ENCODE measurements at regions not wholly inside any gene's neighbourhood (a gene's known extent, or its start where the extent isn't known, plus 50 kb on each side); places are given as distances from the start of the nearest gene placed in this dataset.

- H3K27me3 ChIP-seq: peaks cover 0 to 57% (median 0%) of the 10 kb centered on the region in 4 donors
- TF ChIP-seq POLR2A (IDR thresholded peaks at IDR 0.05; ENCODE audit: low read depth) (no peak), EP300 (IDR thresholded peaks at IDR 0.05) (no peak), CTCF (IDR thresholded peaks at IDR 0.05) (no peak)
- no peaks in the 10 kb centered on the region for H3K36me3 ChIP-seq
- no peak overlapping the region for H3K27ac ChIP-seq (replicated peaks in 1 of 4)
- DNase-seq (ENCODE audit: extremely low spot score): no peak
- no peaks in the 10 kb centered on the region for H3K4me1 ChIP-seq
- H3K9me3 ChIP-seq: no peaks in the 10 kb centered on the region
- intact Hi-C loops (cut with DNase I): no loop called here
- WGBS: 70% methylated on average over 4 of the region's 4 CpGs
- H3K4me3 ChIP-seq: no peak overlapping the region
Measured at GRCh38 chr2:175688243-175688642, 313.8 kb downstream of the LNPK start.

GRCh38 chr2:175687465-175687864, 314.6 kb downstream of the LNPK start:
- 76% methylated on average over 6 of the region's 6 CpGs for WGBS
- intact Hi-C loops (cut with DNase I): no loop called here
- no peak overlapping the region for H3K4me3 ChIP-seq
- H3K27ac ChIP-seq (replicated peaks in 1 of 4): no peak overlapping the region
- DNase-seq (ENCODE audit: extremely low spot score): no peak
- no peaks in the 10 kb centered on the region for H3K4me1 ChIP-seq
- H3K9me3 ChIP-seq: no peaks in the 10 kb centered on the region
- H3K36me3 ChIP-seq: no peaks in the 10 kb centered on the region
- peaks cover 0 to 65% (median 0%) of the 10 kb centered on the region in 4 donors for H3K27me3 ChIP-seq
- TF ChIP-seq POLR2A (IDR thresholded peaks at IDR 0.05; ENCODE audit: low read depth): no peak
- no peak for TF ChIP-seq EP300 (IDR thresholded peaks at IDR 0.05)
- TF ChIP-seq POLR2AphosphoS5 (IDR thresholded peaks at IDR 0.05): no peak
- no peak for TF ChIP-seq CTCF (IDR thresholded peaks at IDR 0.05)

GRCh38 chr2:175686002-175686401, 316.1 kb downstream of the LNPK start:
- DNase-seq (ENCODE audit: extremely low spot score): no peak
- TF ChIP-seq POLR2A (IDR thresholded peaks at IDR 0.05; ENCODE audit: low read depth): no peak
- no peak for TF ChIP-seq CTCF (IDR thresholded peaks at IDR 0.05)
- no peak for TF ChIP-seq POLR2AphosphoS5 (IDR thresholded peaks at IDR 0.05)
- TF ChIP-seq EP300 (IDR thresholded peaks at IDR 0.05): no peak
- peaks cover 0 to 72% (median 0%) of the 10 kb centered on the region in 4 donors for H3K27me3 ChIP-seq
- intact Hi-C loops (cut with DNase I): no loop called here
- no peaks in the 10 kb centered on the region for H3K9me3 ChIP-seq
- WGBS: 69% methylated on average over 7 of the region's 7 CpGs
- H3K27ac ChIP-seq (replicated peaks in 1 of 4): no peak overlapping the region
- H3K4me3 ChIP-seq: no peak overlapping the region
- H3K4me1 ChIP-seq: no peaks in the 10 kb centered on the region
- no peaks in the 10 kb centered on the region for H3K36me3 ChIP-seq

- Histone ChIP-seq H3K36me3 (no peaks in the 10 kb centered on the region), H3K4me1 (no peaks in the 10 kb centered on the region), H3K4me3 (no peak overlapping the region), H3K9me3 (no peaks in the 10 kb centered on the region), H3K27ac (replicated peaks in 1 of 4) (no peak overlapping the region), H3K27me3 (peaks cover 0 to 63% (median 0%) of the 10 kb centered on the region in 4 donors)
- 57% methylated on average over 4 of the region's 4 CpGs for WGBS
- intact Hi-C loops (cut with DNase I): no loop called here
- no peak for DNase-seq (ENCODE audit: extremely low spot score)
- no peak for TF ChIP-seq POLR2AphosphoS5 (IDR thresholded peaks at IDR 0.05)
Measured at GRCh38 chr2:175684466-175684865, 317.6 kb downstream of the LNPK start.

GRCh38 chr2:175679728-175680127, 322.3 kb downstream of the LNPK start:
- WGBS: 69% methylated on average over 2 of the region's 2 CpGs
- no peak for TF ChIP-seq CTCF (IDR thresholded peaks at IDR 0.05)
- no peak for TF ChIP-seq POLR2A (IDR thresholded peaks at IDR 0.05; ENCODE audit: low read depth)
- TF ChIP-seq EP300 (IDR thresholded peaks at IDR 0.05): no peak
- no peak for TF ChIP-seq POLR2AphosphoS5 (IDR thresholded peaks at IDR 0.05)
- intact Hi-C loops (cut with DNase I): no loop called here
- no peaks in the 10 kb centered on the region for H3K4me1 ChIP-seq
- no peak for DNase-seq (ENCODE audit: extremely low spot score)
- no peak overlapping the region for H3K4me3 ChIP-seq
- peaks cover 0 to 30% (median 0%) of the 10 kb centered on the region in 4 donors for H3K27me3 ChIP-seq
- H3K9me3 ChIP-seq: no peaks in the 10 kb centered on the region
- H3K27ac ChIP-seq (replicated peaks in 1 of 4): no peak overlapping the region
- no peaks in the 10 kb centered on the region for H3K36me3 ChIP-seq

All from esophagus muscularis mucosa (tissue), 4 donors.